ENCODE measurements at regions not wholly inside any gene's neighbourhood (a gene's known extent, or its start where the extent isn't known, plus 50 kb on each side); places are given as distances from the start of the nearest gene placed in this dataset.

- TF ChIP-seq POLR2AphosphoS5 (IDR thresholded peaks at IDR 0.05; ENCODE audit: low read depth, low read length) (no peak), POLR2A (IDR thresholded peaks at IDR 0.05; ENCODE audit: low read depth, low read length) (no peak), TAF1 (IDR thresholded peaks at IDR 0.05; ENCODE audit: borderline replicate concordance, low read depth, low read length) (no peak)
Measured at GRCh38 chr2:17242813-17243485, 275.3 kb downstream of the RAD51AP2 start.

Measured in GM12892 (cell line).